GM19372 (cell line): ENCODE measurements at regions not wholly inside any gene's neighbourhood (a gene's known extent, or its start where the extent isn't known, plus 50 kb on each side); places are given as distances from the start of the nearest gene placed in this dataset.
"Not testable (repeated sequence)": the region's sequence is repeated elsewhere in the genome, so short reads cannot be mapped to it uniquely, and the experiment has no call there.

Experiments
- ATAC-seq: cut with Tn5 transposase; IDR thresholded peaks from one replicate; pipeline ENCODE4 v1.9.1; 2021; ENCODE audit warnings: mild to moderate bottlenecking, low read depth, moderate library complexity; ENCODE audit not compliant: unreplicated experiment

GRCh38 chr7:118389629-118390028 lies 165.1 kb downstream of the ANKRD7 start:
- ATAC-seq = no peak

DNA sequence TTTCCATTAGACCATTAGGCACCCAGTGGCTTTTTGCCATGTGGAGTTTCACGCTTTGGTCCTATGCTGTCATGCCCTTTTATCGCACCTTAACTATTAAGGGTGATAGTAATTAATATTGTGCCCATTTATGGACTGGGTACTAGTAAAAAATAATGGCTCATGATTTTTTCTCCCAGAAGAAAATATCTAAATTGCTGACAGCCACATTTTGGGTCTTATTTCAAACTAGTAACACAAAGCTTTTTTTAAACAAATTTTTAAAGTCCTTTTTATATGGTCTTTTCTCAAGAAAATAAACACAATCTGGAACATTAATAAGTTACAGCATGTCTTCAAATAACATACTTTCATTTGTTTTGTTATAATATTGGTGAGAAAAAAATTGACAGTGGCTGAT lies 179.7 kb downstream of the ANKRD7 start:
- ATAC-seq = no peak

- no peak for ATAC-seq
Observed at GRCh38 chr7:118418433-118418832, 193.9 kb downstream of the ANKRD7 start.

GRCh38 chr7:118420888-118421287 lies 196.4 kb downstream of the ANKRD7 start:
- ATAC-seq = no peak

GRCh38 chr7:118429141-118429540 lies 204.6 kb downstream of the ANKRD7 start:
- ATAC-seq = no peak

DNA sequence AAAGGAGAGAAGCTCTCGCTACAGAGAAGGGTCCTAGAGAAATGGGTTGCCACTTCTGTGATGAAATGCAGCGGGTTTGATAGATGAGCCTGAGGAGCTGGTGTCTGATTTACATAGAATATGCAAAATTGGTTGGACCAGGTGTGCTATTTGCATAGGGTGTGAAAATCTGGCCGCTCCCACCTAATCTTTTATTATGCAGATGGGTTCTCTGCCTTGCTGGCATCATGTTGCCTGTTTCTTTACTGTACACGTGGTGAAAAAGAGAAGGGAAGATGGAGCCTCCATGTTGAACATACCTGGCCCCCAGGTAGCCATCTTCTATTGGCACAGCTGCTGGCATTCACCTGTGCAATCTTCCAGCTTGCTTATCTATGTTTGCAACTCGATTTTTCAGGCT lies 212.2 kb downstream of the ANKRD7 start:
- no peak for ATAC-seq

GRCh38 chr7:118449030-118449429 lies 224.5 kb downstream of the ANKRD7 start:
- not testable (repeated sequence) for ATAC-seq

DNA sequence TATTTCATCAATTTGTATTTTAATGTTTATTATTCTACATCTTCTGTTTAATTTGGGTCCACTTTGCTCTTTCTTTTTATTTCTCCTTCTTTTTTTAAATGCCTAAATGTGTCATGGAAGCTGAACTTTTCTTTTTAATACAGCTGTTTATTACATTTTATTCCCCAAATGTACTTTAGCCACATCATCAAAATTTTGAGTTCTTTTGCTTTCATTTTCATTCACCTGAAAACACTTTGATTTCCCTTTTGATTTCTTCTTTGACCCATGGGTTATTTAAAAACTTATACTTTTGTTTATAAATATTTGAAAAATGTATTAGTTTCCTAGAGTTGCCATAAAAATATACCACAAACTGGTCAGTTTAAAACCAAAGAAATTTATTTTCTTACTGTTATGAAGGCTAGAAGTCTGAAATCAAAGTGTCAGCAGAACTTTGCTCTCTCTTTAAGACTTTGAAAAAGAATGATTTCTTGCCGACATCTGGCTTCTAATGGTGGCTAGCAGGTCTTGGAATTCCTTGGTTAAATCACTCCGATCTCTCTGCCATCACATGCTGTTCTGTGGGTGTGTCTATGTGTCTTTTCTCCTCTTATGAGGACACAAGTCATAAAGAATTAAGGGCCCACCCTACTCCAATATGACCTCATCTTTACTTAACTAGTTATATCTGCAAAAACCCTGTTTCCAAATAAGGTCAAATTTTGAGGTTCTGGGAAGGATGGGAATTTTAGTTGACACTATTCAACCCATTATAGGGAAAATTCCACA lies 225.5 kb downstream of the ANKRD7 start:
- no peak for ATAC-seq

DNA sequence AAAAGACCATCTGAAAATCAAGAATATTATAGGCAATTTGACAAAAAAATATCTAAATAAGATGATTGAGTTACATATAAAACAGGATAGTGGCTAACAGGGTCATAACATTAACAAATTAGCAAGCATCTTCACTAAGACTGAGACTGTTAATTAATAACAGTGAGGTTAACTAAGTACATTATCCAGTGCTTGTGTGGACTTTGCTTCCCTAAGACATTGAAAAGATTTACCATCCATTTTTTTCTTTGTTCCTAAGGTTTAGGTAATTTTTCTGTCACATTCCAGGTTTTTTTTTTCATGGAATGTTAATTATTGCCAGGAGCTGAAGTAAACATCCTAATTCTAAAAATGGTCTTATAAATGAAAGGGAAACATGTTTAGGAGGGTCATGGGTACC lies 227.6 kb downstream of the ANKRD7 start:
- no peak for ATAC-seq

- no peak for ATAC-seq
Observed at GRCh38 chr7:118467381-118467780, 242.9 kb downstream of the ANKRD7 start.

DNA sequence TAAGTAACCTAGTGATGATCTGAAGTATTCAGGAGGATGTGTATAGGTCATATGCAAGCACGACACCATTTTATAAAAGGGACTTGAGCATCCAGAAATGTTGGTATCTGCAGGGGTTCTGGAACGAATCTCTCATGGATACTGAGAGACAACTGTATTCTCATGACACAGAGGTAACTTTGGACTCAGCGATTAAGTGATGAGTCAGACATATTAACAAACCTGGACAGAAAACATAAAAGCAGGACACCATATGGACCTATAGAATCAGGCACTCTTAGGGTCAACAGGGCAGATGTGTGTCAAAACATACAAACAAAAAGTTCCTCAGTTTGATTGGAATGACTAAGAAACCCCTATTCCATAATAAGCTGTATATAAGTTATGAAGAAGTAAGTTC lies 248.1 kb downstream of the ANKRD7 start:
- ATAC-seq = no peak

DNA sequence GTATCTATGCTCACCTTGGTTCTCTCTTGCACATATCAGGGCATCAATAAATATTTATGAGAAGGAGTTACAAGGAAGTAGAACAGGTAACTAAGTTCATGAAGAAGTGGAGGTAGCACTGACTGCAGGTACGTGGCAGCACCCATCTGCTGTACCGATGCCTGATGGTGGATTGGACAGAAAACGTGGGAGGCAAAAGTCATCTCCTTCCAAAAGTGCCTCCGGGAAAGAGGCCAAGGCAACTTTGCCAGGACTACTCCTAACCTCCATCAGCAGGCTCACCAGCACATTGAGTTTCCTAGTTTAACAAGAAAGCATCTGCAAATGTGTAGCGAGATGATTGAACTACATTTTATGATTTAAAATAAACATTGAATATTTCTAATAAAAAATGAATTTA lies 248.8 kb downstream of the ANKRD7 start:
- no peak for ATAC-seq

- no peak for ATAC-seq
Observed at GRCh38 chr7:118476036-118476435, 251.5 kb downstream of the ANKRD7 start.

DNA sequence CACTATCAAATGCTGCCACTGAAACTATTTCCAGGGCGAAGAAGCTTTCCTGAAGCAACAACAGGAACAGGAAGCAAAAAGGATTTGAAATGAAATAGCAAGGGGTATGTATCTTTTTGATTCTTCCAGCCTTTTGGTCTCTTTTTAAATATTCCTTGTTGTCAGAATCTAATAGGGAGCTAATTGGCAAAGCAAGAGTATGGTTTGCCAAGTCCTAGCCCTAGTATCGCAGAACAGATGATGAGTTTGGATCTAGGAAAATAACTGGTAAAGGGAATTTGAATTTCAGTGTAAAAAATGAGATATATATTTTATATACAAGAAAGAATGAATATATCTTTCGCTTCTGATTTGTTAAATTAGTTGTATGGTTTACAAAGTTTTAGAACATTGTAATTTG lies 252.5 kb downstream of the ANKRD7 start:
- ATAC-seq = no peak

DNA sequence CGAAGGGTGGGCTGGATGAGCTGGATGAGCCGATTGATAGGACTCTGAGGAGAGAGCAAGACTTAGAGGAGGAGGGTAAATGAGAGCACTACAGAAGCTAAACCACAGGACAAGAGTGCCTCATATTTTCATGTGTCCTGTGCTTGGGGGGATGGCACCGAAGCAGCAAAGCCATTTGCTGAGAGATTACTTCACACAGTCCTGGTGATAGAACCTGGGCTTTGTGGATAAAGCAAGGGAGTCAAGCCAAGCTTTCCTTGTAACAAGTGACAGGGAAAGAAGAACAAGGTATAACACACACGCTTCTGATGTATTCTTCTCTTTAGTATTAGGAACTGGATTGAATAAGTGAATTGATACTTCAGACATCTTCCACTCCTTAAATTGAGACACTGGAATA lies 253.7 kb downstream of the ANKRD7 start:
- ATAC-seq = no peak

- ATAC-seq = no peak
Observed at GRCh38 chr7:118478931-118479330, 254.4 kb downstream of the ANKRD7 start.

- no peak for ATAC-seq
Observed at GRCh38 chr7:118492466-118492865, 268.0 kb downstream of the ANKRD7 start.

- ATAC-seq = no peak
Observed at GRCh38 chr7:118496138-118496644, 271.7 kb downstream of the ANKRD7 start.

DNA sequence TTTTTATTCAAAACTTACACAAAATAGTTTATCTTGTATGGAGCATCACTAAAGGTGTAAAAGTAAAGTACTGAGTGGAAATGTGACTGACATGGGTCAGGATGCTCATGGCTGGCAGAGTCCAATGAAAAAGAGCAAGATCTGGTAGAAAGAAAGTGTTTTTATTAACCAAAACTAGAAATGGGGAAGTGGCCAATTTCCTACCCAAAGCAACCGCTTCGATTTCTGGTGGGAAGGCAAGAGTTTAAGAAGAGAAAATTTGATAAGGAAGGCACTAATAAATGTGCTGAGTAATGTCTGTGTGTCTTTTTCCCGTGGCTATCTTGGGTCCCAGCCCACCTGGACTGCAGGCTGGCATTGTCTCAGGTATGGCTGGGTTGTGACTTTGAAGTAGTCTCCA lies 277.7 kb downstream of the ANKRD7 start:
- ATAC-seq = no peak

- ATAC-seq = no peak
Observed at GRCh38 chr7:118511146-118511545, 286.6 kb downstream of the ANKRD7 start.

- ATAC-seq = no peak
Observed at GRCh38 chr7:118517275-118517674, 292.8 kb downstream of the ANKRD7 start.

DNA sequence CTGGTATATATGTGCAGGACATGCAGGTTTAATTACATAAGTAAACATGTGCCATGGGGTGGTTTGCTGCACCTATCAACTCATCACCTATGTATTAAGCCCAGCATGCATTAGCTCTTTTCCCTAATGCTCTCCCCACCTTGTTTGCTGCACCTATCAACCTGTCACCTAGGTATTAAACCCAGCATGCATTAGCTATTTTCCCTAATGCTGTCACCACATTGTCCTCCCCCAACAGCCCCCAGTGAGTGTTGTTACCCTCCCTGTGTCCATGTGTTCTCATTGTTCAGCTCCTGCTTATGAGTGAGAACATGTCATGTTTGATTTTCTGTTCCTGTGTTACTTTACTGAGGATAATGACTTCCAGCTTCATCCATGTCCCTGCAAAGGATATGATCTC lies 300.5 kb downstream of the ANKRD7 start:
- ATAC-seq = no peak

- ATAC-seq = no peak
Observed at GRCh38 chr7:118531566-118531965, 307.1 kb downstream of the ANKRD7 start.
